NCI-H128 (cell line): ENCODE measurements at regions not wholly inside any gene's neighbourhood (a gene's known extent, or its start where the extent isn't known, plus 50 kb on each side); places are given as distances from the start of the nearest gene placed in this dataset.
A peak's percentile ranks its signal among the peaks of the same experiment; 100 is the strongest.

Experiments used
- DNase-seq: peaks from one replicate; lab custom pipeline; 2025; ENCODE audit not compliant: unreplicated experiment; lab: John Stamatoyannopoulos, UW

DNA sequence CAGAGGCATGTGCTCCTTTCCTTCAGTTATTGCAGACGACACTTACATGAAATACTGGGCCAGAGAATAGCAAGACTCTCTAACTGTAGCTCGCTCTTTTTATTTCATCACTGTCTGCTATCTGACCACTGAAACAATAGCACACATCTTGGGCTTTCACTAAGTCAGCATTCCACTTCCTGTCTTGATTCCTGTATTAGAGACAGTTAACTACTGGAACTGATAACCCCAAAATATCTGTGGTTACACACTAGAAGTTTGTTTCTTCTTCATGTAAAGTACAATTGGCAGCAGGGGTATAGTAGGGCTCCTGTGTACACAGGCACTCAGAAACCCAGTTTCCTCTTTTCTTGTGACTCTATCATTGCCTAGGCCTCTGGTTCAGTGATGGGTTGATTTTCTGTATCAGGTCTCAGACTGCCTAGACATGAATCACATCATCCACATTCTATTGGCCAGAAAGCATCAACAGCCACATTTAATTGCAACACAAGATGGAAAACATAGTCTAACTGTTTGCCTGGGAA lies 230.2 kb upstream of the CD96 start:
- no peak for DNase-seq

DNA sequence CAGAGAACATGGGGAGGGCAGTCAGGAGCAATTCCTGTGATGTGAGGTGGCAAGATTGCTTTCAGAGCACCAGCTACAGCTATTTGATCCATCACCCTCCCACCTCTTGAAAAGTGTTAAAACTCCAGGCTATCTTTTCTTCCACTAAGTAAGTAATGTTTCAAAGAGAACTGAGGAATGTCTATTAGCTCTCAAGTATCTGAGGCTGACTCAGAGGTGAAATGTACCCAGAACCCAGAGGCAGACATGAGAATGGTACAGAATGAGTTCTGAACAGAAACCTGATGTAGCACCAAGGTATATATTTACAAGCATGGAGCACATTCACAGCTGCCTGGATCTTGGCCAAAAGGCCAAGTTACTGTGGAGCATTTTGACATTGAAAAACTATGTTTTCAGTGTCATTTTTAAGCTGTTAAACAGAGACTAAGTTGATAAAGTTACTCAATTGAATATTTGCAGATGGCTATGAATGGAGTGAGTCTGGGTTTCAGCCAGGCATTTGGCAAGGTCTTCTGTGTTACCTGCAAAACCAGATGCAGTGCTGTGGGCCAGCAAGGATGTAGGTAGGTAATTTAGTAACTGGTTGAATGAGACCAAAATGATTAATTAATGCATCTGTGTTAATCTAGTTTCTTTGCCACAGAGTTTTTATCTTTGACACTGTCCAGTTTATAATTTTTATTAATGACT lies 227.7 kb upstream of the CD96 start:
- no peak for DNase-seq

DNA sequence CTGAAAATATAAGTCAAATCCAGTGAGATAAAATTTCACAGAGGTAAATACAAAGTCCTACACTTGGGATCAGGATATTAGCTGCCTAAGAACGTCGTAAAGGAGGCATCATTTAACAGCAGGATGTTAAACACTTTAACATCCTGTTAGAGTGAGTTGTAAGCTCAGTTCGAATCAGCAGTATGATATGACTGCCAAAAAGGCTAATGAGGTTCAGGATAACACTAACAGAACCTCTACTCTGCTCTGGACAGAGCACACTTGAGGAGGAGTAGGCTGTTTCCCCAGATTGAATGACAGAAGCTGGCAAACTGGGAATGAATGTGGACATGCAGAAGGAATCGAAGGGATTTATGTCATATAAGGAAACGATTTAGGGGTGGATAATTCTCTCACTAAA lies 227.1 kb upstream of the CD96 start:
- DNase-seq: no peak

DNA sequence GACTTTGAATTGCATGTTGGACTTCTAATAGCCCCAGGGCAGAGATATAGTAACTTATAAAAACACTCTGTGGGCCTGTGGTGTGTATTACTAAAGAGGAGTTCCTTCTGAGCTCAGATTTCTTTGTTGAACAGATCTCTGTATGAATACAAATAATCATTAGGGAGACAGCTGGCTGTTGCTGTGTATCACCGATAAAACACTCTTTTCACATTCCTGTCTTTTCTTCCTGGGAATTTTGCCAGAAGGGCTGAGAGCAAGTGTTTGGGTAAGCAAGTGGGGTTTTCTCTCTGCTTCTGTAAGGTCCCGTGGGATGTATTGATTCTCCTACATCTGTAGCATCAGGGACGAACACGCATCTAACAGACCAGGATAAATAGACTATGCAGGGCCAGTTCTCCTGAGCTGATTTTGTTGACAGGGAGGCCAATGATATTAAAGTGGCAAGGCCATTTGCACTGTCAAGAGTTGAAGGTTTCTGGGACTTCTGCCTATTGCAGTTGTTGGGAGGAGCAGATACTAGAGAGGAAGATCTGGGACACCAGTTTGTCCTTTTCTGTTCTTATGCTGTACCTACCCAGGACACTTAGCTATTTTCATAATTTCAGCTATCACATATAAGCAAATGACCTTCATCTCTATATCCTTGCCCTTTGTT lies 225.9 kb upstream of the CD96 start:
- DNase-seq: no peak

DNA sequence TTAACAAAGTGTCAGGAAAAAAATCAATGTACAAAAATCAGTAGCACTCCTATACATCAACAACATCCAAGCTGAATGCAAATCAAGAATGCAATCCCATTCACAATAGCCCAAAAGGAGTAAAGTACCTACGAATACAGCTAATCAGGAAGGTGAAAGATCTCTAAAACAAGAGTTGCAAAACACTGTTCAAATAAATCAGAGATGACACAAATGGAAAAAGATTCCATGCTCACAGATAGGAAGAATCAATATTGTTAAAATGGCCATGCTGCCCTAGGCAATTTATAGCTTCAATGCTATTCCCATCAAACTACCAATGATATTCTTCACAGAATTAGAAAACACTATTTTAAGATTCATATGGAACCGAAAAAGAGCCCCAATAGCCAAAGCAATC lies 223.7 kb upstream of the CD96 start:
- DNase-seq: no peak

DNA sequence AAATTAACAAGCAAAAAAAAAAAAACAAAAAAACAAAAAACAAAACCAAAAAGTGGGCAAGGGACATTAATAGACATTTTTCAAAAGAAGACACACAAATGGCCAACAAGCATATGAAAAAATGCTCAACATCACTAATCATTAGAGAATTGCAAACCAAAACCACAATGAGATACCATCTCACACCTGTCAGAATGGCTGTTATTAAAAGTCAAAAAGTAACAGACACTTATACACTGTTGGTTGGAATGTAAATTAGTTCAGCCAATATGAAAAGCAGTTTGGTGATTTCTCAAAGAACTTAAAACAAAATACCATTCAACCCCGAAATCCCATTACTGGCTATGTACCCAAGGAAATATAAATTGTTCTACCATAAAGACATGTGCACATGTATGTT lies 222.4 kb upstream of the CD96 start:
- no peak for DNase-seq

DNA sequence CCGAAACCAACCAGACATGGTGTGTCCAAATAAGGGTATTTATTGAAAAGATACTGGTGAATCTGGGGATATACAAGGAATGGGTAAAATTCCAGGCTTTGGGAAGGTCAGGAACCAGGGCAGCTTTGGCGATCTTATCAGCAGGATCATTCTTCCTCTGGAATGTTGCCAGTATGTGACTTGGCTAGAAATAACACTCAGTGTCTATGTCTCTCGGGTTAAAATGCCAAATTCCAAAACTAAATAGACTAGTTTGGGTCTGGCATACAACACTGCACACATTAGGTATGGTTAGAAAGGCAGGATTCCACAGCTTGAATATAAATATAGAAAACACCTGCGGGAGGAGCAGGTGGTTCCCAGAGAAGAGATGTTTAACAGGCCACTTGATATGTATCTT lies 220.2 kb upstream of the CD96 start:
- no peak for DNase-seq

DNA sequence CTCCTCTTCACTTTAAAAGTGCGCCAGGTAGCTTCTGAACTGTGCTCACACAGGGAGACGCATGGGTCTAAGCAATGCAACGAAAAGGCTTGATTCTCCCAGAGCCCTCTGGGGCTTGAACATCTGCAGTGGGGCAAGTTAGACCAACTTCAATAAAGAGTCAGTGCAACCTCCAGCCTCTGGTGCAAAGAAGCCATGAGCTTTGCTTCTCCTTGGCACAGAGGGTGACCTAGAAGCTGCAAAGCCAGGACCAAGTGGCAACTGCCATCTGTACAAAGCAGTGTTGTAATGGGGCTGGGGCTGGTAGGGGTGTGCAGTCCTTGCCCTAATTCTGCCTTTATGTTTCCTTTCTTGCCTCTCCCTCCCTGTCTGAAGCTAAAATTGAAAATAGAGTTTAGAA lies 219.0 kb upstream of the CD96 start:
- DNase-seq: no peak

DNA sequence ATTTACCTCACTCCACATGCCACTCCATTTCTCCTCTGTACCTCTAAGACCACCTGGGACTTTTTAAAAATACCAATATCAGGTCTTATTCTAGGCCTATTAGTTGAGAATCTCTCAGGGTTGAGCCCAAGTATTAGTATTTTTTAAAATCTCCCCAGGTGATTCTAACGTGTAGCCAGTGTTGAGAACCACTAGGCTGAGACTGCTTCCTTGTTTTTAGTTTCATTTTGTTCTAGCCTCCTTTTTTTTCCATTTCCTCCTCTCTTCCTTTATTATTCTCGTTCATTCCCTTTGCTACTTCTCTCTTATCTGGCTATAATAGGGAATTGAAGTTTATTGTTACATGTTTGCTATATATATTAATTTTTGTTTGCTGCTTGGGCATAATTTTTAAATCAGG lies 217.8 kb upstream of the CD96 start:
- no peak for DNase-seq

DNA sequence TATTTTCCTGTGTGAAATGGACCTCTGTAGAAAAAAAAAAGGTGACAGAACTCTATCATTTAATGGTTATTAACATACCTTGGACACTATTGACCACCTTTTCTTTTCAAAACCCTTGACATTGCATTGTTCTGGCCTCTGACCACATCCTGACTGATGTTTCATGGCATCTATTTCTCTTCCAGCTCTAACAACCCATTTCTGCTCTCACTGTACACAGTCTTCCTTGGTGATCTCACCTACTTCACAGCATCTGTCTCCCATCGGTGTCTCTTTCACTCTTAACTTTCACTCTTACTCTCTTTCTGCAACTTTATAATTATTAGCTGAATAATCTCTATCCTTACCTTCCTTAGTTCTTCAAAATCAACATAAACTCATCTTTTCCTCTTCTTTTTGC lies 217.4 kb upstream of the CD96 start:
- DNase-seq: no peak

DNA sequence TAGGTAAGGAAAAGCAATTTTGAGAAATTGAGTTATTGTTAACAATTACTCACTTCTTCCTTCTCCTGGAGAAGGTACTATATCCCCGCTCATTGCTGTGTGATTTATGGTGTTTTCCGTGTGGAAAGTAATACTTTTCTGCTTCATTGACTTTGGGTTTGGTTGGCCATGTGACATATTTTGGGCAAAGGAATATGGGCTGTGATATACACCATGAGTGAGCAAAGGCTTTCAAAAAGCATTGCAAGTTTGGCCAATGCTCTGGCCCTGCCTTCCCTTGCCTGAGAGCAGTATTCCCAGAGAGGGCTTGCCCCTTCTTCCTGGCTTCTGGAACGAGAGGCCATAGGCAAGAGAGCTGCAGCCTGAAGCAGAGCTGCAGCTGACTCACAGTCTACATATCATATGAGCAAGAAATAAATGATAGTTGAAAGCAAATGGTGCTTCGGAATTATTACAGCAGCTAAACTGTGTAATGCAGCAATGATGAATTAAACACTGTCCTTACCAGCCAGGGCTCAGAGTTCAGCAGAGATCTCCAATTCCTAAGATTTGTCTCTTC lies 216.8 kb upstream of the CD96 start:
- no peak for DNase-seq

DNA sequence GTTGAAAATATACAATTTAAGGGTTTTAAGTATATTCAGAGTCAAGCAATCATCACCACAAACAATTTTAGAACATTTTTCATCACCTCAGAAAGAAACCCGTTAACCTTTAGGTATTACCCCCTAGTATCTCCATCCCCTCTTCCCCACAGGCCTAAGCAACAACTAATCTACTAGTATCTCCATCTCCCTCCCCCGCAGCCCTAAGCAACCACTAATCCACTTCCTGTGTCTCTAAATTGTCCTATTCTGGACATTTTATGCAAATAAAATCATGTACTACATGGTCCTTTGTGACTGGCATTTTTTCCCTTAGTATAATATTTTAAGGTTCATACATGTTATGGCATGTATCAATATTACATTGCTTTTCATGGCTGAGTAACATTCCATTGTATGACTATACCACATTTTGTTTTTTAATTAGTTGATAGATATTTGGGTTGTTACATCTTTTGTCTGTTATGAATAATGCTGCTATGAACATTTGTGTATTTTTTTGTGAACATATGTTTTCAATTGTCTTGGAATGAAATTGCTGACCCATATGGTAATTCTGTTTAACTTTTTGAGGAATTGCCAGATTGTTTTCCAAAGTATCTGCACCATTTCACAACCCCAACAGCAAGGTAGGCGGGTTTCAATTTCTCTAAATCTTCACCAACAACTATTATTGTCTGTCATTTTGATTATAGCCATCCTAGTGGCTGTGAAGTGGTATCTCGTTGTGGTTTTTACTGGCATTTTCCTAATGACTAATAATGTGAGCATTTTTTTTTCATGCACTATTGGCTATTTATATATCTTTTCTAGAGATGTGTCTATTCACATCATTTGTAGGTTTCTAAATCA lies 215.6 kb upstream of the CD96 start:
- no peak for DNase-seq

DNA sequence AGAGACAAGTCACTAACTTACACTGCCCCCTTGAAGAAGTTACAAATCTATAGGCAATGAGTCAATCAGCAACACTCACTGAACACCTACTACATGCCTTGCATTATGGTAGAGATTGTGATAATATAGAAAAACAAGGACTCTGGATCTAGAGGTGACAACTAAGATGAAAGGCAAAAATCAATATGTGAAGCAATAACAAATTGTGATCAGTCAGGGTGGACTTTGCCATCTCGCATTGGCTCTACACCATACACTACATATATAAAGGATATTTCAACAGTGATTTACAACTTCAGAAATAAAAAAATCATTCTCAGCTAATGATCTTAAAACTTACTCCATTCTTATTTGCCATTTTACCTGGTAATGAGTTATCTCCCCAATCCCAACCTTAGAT lies 210.7 kb upstream of the CD96 start:
- DNase-seq: no peak

DNA sequence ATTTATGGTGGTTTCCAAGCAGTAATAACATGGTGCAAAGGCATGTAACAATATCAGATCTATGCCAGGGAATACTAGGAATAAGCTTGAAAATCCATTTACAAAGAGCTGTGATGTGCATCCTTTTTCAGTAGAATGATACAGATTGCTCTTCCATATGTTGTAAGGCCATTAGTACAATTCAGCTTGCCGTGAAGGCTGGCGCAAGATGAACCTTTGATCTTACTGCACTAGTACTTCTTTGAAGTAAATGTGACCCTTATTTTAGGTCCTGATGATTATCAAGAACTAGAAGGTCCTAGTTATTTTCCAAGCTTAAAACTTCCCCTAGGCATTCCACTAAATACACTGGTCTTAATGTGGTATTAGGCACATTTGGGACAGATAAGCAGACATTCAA lies 210.1 kb upstream of the CD96 start:
- no peak for DNase-seq

DNA sequence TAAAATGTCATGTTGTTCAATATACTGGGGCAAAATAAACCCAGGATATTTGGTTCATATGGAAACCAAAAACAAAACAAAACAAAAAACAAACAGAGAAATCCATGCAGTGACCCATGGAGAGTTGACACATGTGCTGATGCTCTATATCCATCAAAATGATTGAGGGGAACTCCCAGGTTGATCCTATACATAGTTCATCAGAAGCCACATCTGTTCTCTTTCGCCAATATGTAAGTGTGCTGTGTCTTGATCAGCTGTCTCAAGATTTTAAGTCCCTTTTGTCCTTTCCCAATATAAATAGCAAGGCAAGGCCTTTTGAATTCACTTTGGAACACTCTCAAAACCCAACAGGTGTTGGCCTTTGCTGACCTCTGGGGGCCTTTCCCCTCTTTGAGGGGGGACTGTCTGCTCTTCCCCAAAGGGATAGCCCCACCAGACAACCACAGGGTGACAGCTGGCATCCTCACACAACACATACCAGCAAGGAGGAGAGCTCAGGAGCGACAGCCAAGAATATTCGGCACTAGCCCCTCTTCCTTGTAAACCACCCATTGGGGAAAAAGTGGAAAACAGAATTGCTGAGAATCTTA lies 209.4 kb upstream of the CD96 start:
- no peak for DNase-seq

DNA sequence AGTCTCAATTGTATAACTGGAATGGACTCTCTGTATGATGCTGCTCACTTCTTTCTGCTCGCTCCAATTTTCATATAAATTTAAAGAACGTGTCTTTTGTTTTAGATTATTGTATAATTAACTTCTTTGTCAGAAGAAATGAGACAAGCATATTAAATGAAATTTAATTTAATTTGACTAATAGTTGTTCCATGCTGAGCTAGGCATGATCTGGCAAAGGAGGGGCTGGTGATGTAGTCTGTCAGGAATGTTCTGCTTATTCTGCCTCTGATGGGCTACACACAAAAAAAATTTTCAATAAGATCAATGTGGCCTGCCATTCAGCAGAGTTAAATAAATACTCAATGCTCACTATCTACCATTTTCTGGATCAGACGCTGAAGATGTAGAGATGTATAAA lies 208.4 kb upstream of the CD96 start:
- no peak for DNase-seq

DNA sequence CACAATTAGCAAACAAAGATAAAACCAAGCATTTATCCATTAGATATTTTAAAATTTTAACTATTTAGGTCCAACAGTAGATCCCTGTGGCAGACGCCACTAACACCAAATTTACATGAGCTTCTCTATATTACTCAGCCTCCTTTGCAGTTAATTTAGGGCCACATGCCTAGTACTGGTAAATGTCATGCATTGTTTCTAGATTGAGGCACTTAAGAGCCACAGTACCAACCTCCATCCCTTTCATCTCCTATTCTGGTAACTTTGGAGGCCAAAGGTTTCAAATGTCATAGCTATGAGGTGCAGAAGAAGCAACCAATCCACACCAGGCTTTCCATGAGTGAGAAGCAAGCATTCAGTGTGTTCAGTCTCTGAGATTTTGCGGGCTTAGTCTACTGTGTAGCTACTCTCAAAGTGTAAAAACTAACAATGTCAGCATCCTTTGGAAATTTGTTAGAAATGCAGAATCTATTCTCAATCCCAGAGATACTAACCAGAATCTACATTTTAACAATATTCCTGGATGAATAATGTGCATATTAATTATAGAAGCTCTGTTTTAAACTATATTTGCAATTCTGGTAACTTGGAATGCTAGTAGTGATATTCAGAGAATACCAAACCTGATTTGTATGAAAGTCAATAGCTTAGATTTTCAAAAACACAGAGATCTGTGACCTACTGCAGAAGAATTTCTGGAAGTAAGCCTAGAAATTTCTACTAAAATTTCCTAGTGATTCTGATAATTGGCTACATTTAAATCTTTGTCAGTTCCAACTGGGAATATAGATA lies 206.3 kb upstream of the CD96 start:
- no peak for DNase-seq

DNA sequence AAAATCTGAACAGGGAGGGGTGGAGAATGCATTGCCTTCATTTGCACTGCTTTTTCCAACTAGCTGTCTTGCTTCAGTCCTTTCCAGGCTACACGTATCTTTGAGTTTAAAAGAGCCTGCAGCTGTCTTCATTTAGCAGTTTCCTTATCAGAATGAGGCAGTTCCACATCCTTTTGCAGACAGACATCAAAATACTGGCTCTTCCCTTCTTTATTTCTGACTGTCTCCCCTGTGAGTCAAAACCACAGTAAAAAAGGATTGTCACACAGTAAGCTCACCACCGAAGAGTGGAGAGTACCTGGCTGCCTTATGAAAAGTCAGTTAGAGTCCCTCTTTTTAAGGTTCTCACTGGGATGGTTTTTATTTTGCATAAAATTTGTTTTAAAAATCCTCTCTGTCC lies 205.5 kb upstream of the CD96 start:
- DNase-seq: no peak

DNA sequence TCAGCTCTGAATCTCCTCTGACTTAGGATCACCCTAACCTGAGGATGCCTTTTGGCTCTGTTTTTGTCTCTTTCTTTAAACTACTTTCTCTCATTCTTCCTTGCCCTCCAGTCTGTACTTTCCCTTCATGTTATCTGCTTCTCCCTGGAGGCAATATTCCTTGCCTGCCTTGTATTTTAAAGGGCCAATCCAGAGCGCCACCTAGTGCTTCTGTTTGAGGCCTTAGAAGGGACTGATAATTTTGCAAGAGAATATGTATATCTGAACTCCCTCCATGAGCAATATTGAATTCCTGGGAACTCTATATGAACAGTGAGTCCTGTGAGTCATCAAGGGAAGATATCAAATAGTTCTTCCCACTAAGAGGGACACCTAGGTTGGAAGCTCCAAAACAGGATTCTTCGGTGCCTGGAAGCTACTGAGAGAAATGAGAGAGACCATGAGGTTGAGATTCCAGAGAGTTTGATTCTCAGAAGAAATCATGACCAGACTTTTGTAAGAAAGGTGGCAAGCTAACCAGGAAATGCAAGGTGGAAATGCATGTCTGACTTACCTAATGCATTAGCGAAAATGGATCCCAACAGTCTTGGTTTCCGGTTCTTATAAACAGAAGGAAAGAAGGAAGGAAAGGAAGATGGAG lies 203.8 kb upstream of the CD96 start:
- DNase-seq: peak; percentile 1

DNA sequence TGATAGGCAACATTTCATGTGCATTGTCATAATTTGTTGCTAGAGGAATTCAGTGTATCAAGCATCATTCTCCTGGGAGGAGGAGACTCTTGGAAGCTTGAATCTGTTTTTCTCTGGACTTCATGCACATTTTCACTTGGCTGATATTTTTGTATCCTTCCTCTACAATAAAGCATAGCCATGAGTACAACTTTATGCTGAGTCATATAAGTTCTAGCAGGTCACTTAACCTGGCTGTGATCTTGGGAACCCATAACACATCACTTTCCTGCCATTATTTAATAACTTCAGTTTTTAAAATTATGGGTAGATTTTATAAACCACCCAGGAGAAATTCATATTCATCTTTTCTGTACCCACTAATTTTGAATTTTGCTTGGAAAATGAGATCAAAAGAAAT lies 203.0 kb upstream of the CD96 start:
- no peak for DNase-seq
